IMR-90 (cell line): ENCODE measurements at regions not wholly inside any gene's neighbourhood (a gene's known extent, or its start where the extent isn't known, plus 50 kb on each side); places are given as distances from the start of the nearest gene placed in this dataset.

Source experiments
- ATAC-seq: fragments of 200-7000 bp; cut with Tn5 transposase; 2 replicates; pipeline ENCODE4 v1.9.1; 2020; ENCODE audit warnings: low read depth, mild to moderate bottlenecking, moderate library complexity
- BruUV-seq: library from RNA; stranded (reverse); fragments of 400-500 nt; replicated peaks from 2 replicates; lab custom pipeline; 2021; lab: Mats Ljungman, UMichigan
- CTCF ChIA-PET: fragments of 300-600 bp; formaldehyde crosslinking; extraction: SDS; loops from one replicate; lab custom pipeline; 2021; ENCODE audit warnings: antibody characterized with exemption; lab: Yijun Ruan, JAX
- POLR2A ChIA-PET: fragments of 300-600 bp; sonication (Branson Sonifier 250); formaldehyde crosslinking; loops from one replicate; lab custom pipeline; 2022; ENCODE audit warnings: antibody characterized with exemption; ENCODE audit not compliant: unreplicated experiment; lab: Charles Lee
- DNase-seq: peaks from one replicate; pipeline ENCODE4 v3.0.0; 2013
- H2AFZ ChIP-seq: replicated peaks from 2 replicates; pipeline ENCODE3; 2013; ENCODE audit warnings: low read length, mild to moderate bottlenecking; ENCODE audit not compliant: poor library complexity
- H2AK5ac ChIP-seq: 2 replicates; pipeline ENCODE4 v1.6.1; 2013; ENCODE audit warnings: low read depth, low read length, inconsistent platforms
- H2AK9ac ChIP-seq: replicated peaks from 2 replicates; pipeline ENCODE3; 2013; ENCODE audit warnings: mild to moderate bottlenecking, low read depth, low read length, moderate library complexity; ENCODE audit not compliant: poor library complexity
- H2BK120ac ChIP-seq: 2 replicates; pipeline ENCODE4 v1.6.1; 2013; ENCODE audit warnings: low read depth, low read length, inconsistent platforms
- H2BK15ac ChIP-seq: 3 replicates; pipeline ENCODE4 v1.6.1; 2013; ENCODE audit warnings: low read depth, low read length, inconsistent platforms
- H2BK20ac ChIP-seq: 2 replicates; pipeline ENCODE4 v1.6.1; 2013; ENCODE audit warnings: low read depth, mild to moderate bottlenecking, inconsistent platforms, low read length, moderate library complexity
- H2BK5ac ChIP-seq: 2 replicates; pipeline ENCODE4 v1.6.1; 2013; ENCODE audit warnings: mild to moderate bottlenecking, low read depth, low read length, inconsistent platforms; ENCODE audit not compliant: poor library complexity, severe bottlenecking
- H3K14ac ChIP-seq: replicated peaks from 2 replicates; pipeline ENCODE4 v1.6.1; 2013; ENCODE audit warnings: low read depth, low read length, inconsistent platforms
- H3K18ac ChIP-seq: 2 replicates; pipeline ENCODE4 v1.6.1; 2013; ENCODE audit warnings: low read depth, low read length, control low read depth
- H3K23ac ChIP-seq: 2 replicates; pipeline ENCODE4 v1.6.1; 2013; ENCODE audit warnings: low read depth, low read length, inconsistent platforms
- H3K27ac ChIP-seq: 2 replicates; pipeline ENCODE4 v1.5.1; 2013; ENCODE audit warnings: mild to moderate bottlenecking, control low read depth, low read length; ENCODE audit not compliant: insufficient read depth
- H3K27me3 ChIP-seq: 2 replicates; pipeline ENCODE4 v1.6.1; 2013; ENCODE audit warnings: low read length; ENCODE audit not compliant: control insufficient read depth, insufficient read depth
- H3K36me3 ChIP-seq: 2 replicates; pipeline ENCODE4 v1.6.1; 2013; ENCODE audit warnings: low read length, mixed read lengths; ENCODE audit not compliant: control insufficient read depth, insufficient read depth
- H3K4ac ChIP-seq: 2 replicates; pipeline ENCODE4 v1.6.1; 2013; ENCODE audit warnings: low read depth, low read length, inconsistent platforms
- H3K4me1 ChIP-seq: 2 replicates; pipeline ENCODE4 v1.6.1; 2013; ENCODE audit warnings: low read length, mixed read lengths; ENCODE audit not compliant: control insufficient read depth, insufficient read depth
- H3K4me2 ChIP-seq: 2 replicates; pipeline ENCODE4 v1.6.1; 2013; ENCODE audit warnings: low read depth, mild to moderate bottlenecking, control low read depth, low read length, moderate library complexity
- H3K4me3 ChIP-seq: 2 replicates; pipeline ENCODE4 v1.5.1; 2013; ENCODE audit warnings: low read depth, mild to moderate bottlenecking, control low read depth, low read length, moderate library complexity; ENCODE audit not compliant: insufficient read depth
- H3K56ac ChIP-seq: 2 replicates; pipeline ENCODE4 v1.6.1; 2013; ENCODE audit warnings: low read length, inconsistent platforms; ENCODE audit not compliant: insufficient read depth; ENCODE audit errors: extremely low read depth
- H3K79me1 ChIP-seq, 2 experiments: 2 replicates each; pipeline ENCODE4 v1.6.1; 2013; ENCODE audit warnings: low read length in 2 of 2, inconsistent platforms in 1 of 2, low read depth in 1 of 2
- H3K9ac ChIP-seq: 2 replicates; pipeline ENCODE4 v1.6.1; 2013; ENCODE audit warnings: low read depth, low read length, control low read depth
- H3K9me1 ChIP-seq: 2 replicates; pipeline ENCODE4 v1.6.1; 2013; ENCODE audit warnings: low read length, inconsistent platforms; ENCODE audit not compliant: insufficient read depth
- H3K9me3 ChIP-seq: 2 replicates; pipeline ENCODE4 v1.6.1; 2013; ENCODE audit warnings: low read length; ENCODE audit not compliant: control insufficient read depth, insufficient read depth
- H4K20me1 ChIP-seq: 2 replicates; pipeline ENCODE4 v1.6.1; 2013; ENCODE audit warnings: low read length, inconsistent platforms; ENCODE audit not compliant: insufficient read depth
- H4K5ac ChIP-seq: 2 replicates; pipeline ENCODE4 v1.6.1; 2013; ENCODE audit warnings: mild to moderate bottlenecking, low read depth, low read length, control low read depth
- H4K8ac ChIP-seq, 2 experiments: 2 replicates each; pipeline ENCODE4 v1.6.1; 2013; ENCODE audit warnings: low read depth in 2 of 2, low read length in 2 of 2, control low read depth in 1 of 2, inconsistent platforms in 1 of 2
- H4K91ac ChIP-seq: 2 replicates; pipeline ENCODE4 v1.6.1; 2013; ENCODE audit warnings: low read depth, low read length, inconsistent platforms; ENCODE audit not compliant: insufficient read depth
- MAFK ChIP-seq: IDR thresholded peaks from 2 replicates; pipeline ENCODE4 v1.6.1; 2012; ENCODE audit warnings: low read depth, low read length, improper control_type of control experiment
- SMC3 ChIP-seq: fragments of 150-350 bp; IDR thresholded peaks from 2 replicates; pipeline ENCODE4 v1.6.1; 2016; ENCODE audit warnings: low read depth, mild to moderate bottlenecking, antibody characterized with exemption, low read length, moderate library complexity
- WGBS, 2 experiments: methylation state at CpG; one replicate each; pipeline versions ENCODE4 v1.1.5 to v1.1.7; 2013; ENCODE audit warnings: missing lambda C conversion rate in 2 of 2; ENCODE audit not compliant: insufficient read length in 1 of 2; ENCODE audit errors: extremely low coverage in 2 of 2; 5-methylcytosine and 5-hydroxymethylcytosine counted together
- dilution Hi-C: fragments of 300-500 bp; cut with HindIII; formaldehyde crosslinking; loops from one replicate; pipeline ENCODE4 v1.14.3; 2018; ENCODE audit warnings: low sequenced_read_pairs; ENCODE audit not compliant: unreplicated experiment
- in situ Hi-C: fragments of 300-500 bp; cut with MboI; formaldehyde crosslinking; loops from 3 replicates; pipeline ENCODE4 v1.14.3; 2019; ENCODE audit warnings: low sequenced_read_pairs, inconsistent platforms, mixed read lengths
- intact Hi-C: fragments of 100-400 bp; cut with micrococcal nuclease; formaldehyde crosslinking; loops from 2 replicates; pipeline ENCODE4 v1.10.0; 2022

- no peak overlapping the region for H3K56ac ChIP-seq
- DNase-seq (no peak), ATAC-seq (no peak)
- H3K23ac ChIP-seq: no peak overlapping the region
- peaks cover 16% of the 10 kb centered on the region for H3K4me1 ChIP-seq
- no peak overlapping the region for H3K4me3 ChIP-seq
- no peak overlapping the region for H2BK5ac ChIP-seq
- H3K36me3 ChIP-seq: no peaks in the 10 kb centered on the region
- in situ Hi-C loops (no loop called here), dilution Hi-C loops (no loop called here), intact Hi-C loops (loop anchor here (10.0 kb wide), 1 partner anchor 1980 kb away; the partner anchor contains the start of gene EPHA7)
- 0 out of 4 replicates have a peak overlapping the region, but pooled peaks of 1 of the 2 experiments have one; percentile 30 for H4K8ac ChIP-seq
- BruUV-seq: no TSS peak
- no peaks in the 10 kb centered on the region for H4K20me1 ChIP-seq
- H4K5ac ChIP-seq: no peak overlapping the region
- no peaks in the 10 kb centered on the region for H3K9me3 ChIP-seq
- H3K4me2 ChIP-seq: no peak overlapping the region
- no peaks in the 10 kb centered on the region for H3K27me3 ChIP-seq
- no CpG with 5 or more reads among the region's 2 CpGs for WGBS, 2 experiments
- H3K9ac ChIP-seq: no peak overlapping the region
- H2AK9ac ChIP-seq: no peak overlapping the region
- H3K27ac ChIP-seq: no peak overlapping the region
- no peak overlapping the region for H3K4ac ChIP-seq
- TF ChIP-seq MAFK: no peak
- TF ChIP-seq SMC3: no peak
- no peak overlapping the region for H2BK15ac ChIP-seq
- ChIA-PET CTCF (no interaction called here), POLR2A (no interaction called here)
- H2BK20ac ChIP-seq: no peak overlapping the region; the same call in 1 of the 2 replicates
- H2BK120ac ChIP-seq: no peak overlapping the region
- no peak overlapping the region for H2AK5ac ChIP-seq
- H3K9me1 ChIP-seq: peaks cover 3% of the 10 kb centered on the region; the same call in 1 of the 2 replicates
- H3K18ac ChIP-seq: peak overlapping the region; percentile 24; the same call in 1 of the 2 replicates
- no peak overlapping the region for H4K91ac ChIP-seq
- H3K79me1 ChIP-seq: no peaks in the 10 kb centered on the region
- H2AFZ ChIP-seq: no peak overlapping the region
- H3K14ac ChIP-seq: no peak overlapping the region
These were observed 847.7 kb upstream of the MAP3K7 start for GRCh38 chr6:91434576-91434975.
